GM20000 (cell line): ENCODE measurements at regions not wholly inside any gene's neighbourhood (a gene's known extent, or its start where the extent isn't known, plus 50 kb on each side); places are given as distances from the start of the nearest gene placed in this dataset.

Experiments
- DNase-seq: peaks from one replicate; pipeline ENCODE4 v3.0.0; 2012; ENCODE audit warnings: low spot score
- CTCF ChIP-seq: IDR thresholded peaks from 2 replicates; pipeline ENCODE4 v1.5.1; 2012; ENCODE audit warnings: mild to moderate bottlenecking, control low read depth; ENCODE audit errors: extremely low read depth, missing control alignments

GRCh38 chr15:96182736-96183513 lies 147.6 kb upstream of the NR2F2 start:
- TF ChIP-seq CTCF: no peak
- no peak for DNase-seq

GRCh38 chr15:96183514-96183850 lies 147.0 kb upstream of the NR2F2 start:
- TF ChIP-seq CTCF: no peak
- DNase-seq: no peak

GRCh38 chr15:96183867-96184266 lies 146.6 kb upstream of the NR2F2 start:
- no peak for DNase-seq
- TF ChIP-seq CTCF: no peak

GRCh38 chr15:96184297-96184696 lies 146.2 kb upstream of the NR2F2 start:
- no peak for DNase-seq
- no peak for TF ChIP-seq CTCF

- no peak for TF ChIP-seq CTCF
- no peak for DNase-seq
Measured at GRCh38 chr15:96186105-96186504, 144.4 kb upstream of the NR2F2 start.

GRCh38 chr15:96187341-96188305 lies 142.9 kb upstream of the NR2F2 start:
- no peak for DNase-seq
- TF ChIP-seq CTCF: no peak

GRCh38 chr15:96197721-96198120 lies 132.8 kb upstream of the NR2F2 start:
- TF ChIP-seq CTCF: no peak
- no peak for DNase-seq
